GM23338 (cell line): ENCODE measurements at regions not wholly inside any gene's neighbourhood (a gene's known extent, or its start where the extent isn't known, plus 50 kb on each side); places are given as distances from the start of the nearest gene placed in this dataset.

Experiments
- ATAC-seq: fragments of 200-7000 bp; cut with Tn5 transposase; 3 replicates; pipeline ENCODE4 v1.9.1; 2020
- DNase-seq: peaks from one replicate; pipeline ENCODE4 v3.0.0-alpha.2; 2015; ENCODE audit warnings: low spot score
- H2AFZ ChIP-seq: fragments of 200-600 bp; sonication (generic); 2 replicates; pipeline ENCODE4 v1.8.0; 2016; ENCODE audit warnings: antibody characterized with exemption, mild to moderate bottlenecking, moderate library complexity
- H3F3A ChIP-seq: fragments of 200-600 bp; sonication (generic); replicated peaks from 2 replicates; pipeline ENCODE4 v1.8.0; 2017; ENCODE audit warnings: antibody characterized with exemption, mixed run types, low read depth
- H3K27ac ChIP-seq: fragments of 200-600 bp; sonication (generic); 2 replicates; pipeline ENCODE4 v1.6.1; 2016; ENCODE audit warnings: low read depth
- H3K27me3 ChIP-seq: fragments of 200-600 bp; sonication (generic); 2 replicates; pipeline ENCODE4 v1.8.0; 2016; ENCODE audit warnings: mild to moderate bottlenecking, mixed run types, moderate library complexity; ENCODE audit not compliant: insufficient read depth
- H3K36me3 ChIP-seq: fragments of 200-600 bp; sonication (generic); 2 replicates; pipeline ENCODE4 v1.8.0; 2016; ENCODE audit warnings: mild to moderate bottlenecking; ENCODE audit not compliant: insufficient read depth
- H3K4me1 ChIP-seq: fragments of 200-600 bp; sonication (generic); 2 replicates; pipeline ENCODE4 v1.8.0; 2016; ENCODE audit warnings: mild to moderate bottlenecking, moderate library complexity; ENCODE audit not compliant: insufficient read depth
- H3K4me2 ChIP-seq: fragments of 200-600 bp; sonication (generic); 2 replicates; pipeline ENCODE4 v1.7.1; 2017; ENCODE audit warnings: mixed run types
- H3K4me3 ChIP-seq: fragments of 200-600 bp; sonication (generic); 2 replicates; pipeline ENCODE4 v1.6.1; 2016; ENCODE audit warnings: mixed run types
- H3K79me2 ChIP-seq: fragments of 200-600 bp; sonication (generic); replicated peaks from 2 replicates; pipeline ENCODE4 v1.8.0; 2017; ENCODE audit warnings: mild to moderate bottlenecking; ENCODE audit not compliant: insufficient read depth
- H3K9me2 ChIP-seq: fragments of 200-600 bp; sonication (generic); 2 replicates; pipeline ENCODE4 v1.8.0; 2017; ENCODE audit not compliant: insufficient read depth
- H4K20me1 ChIP-seq: fragments of 200-600 bp; sonication (generic); replicated peaks from 2 replicates; pipeline ENCODE4 v1.8.0; 2017; ENCODE audit warnings: mild to moderate bottlenecking; ENCODE audit not compliant: insufficient read depth
- H3K27ac Mint-ChIP-seq: 2 replicates; pipeline ENCODE4 v1.8.0; 2020; ENCODE audit warnings: inconsistent platforms, mild to moderate bottlenecking, moderate library complexity, mixed read lengths
- H3K27me3 Mint-ChIP-seq: 3 replicates; pipeline ENCODE4 v1.8.0; 2022; ENCODE audit warnings: low read depth, mild to moderate bottlenecking, moderate library complexity, mixed read lengths, inconsistent platforms; ENCODE audit not compliant: insufficient read depth, poor library complexity
- H3K36me3 Mint-ChIP-seq: 3 replicates; pipeline ENCODE4 v1.8.0; 2021; ENCODE audit warnings: low read depth, mild to moderate bottlenecking, inconsistent platforms, moderate library complexity, mixed read lengths
- H3K4me1 Mint-ChIP-seq: 3 replicates; pipeline ENCODE4 v1.8.0; 2020; ENCODE audit warnings: mild to moderate bottlenecking, inconsistent platforms, mixed read lengths
- H3K4me3 Mint-ChIP-seq: 3 replicates; pipeline ENCODE4 v1.8.0; 2021; ENCODE audit warnings: moderate library complexity, mild to moderate bottlenecking, inconsistent platforms, mixed read lengths
- H3K9me3 Mint-ChIP-seq: 3 replicates; pipeline ENCODE4 v1.8.0; 2020; ENCODE audit warnings: moderate library complexity, mild to moderate bottlenecking, inconsistent platforms, mixed read lengths
- CREB1 ChIP-seq: fragments of 250-450 bp; sonication (Bioruptor Pico); IDR thresholded peaks from 2 replicates; pipeline ENCODE4 v1.5.0; 2020; ENCODE audit warnings: low read depth, mild to moderate bottlenecking, moderate library complexity
- ETS1 ChIP-seq: IDR thresholded peaks from 2 replicates; pipeline ENCODE4 v1.6.1; 2016; ENCODE audit warnings: antibody characterized with exemption
- EZH2phosphoT487 ChIP-seq: fragments of 200-600 bp; sonication (generic); IDR thresholded peaks from one replicate; pipeline ENCODE4 v1.8.1; 2018; ENCODE audit warnings: antibody characterized with exemption; ENCODE audit not compliant: unreplicated experiment
- JUNB ChIP-seq: IDR thresholded peaks from one replicate; pipeline ENCODE4 v1.6.1; 2016; ENCODE audit warnings: antibody characterized with exemption; ENCODE audit not compliant: unreplicated experiment
- NANOG ChIP-seq: IDR thresholded peaks from 2 replicates; pipeline ENCODE4 v1.6.1; 2016; ENCODE audit warnings: antibody characterized with exemption, borderline replicate concordance
- POLR2AphosphoS5 ChIP-seq: IDR thresholded peaks from 2 replicates; pipeline ENCODE4 v1.6.1; 2016; ENCODE audit warnings: antibody characterized with exemption, low read depth
- REST ChIP-seq: IDR thresholded peaks from one replicate; pipeline ENCODE4 v1.6.1; 2018; ENCODE audit warnings: antibody characterized with exemption; ENCODE audit not compliant: unreplicated experiment
- STAT1 ChIP-seq: IDR thresholded peaks from one replicate; pipeline ENCODE4 v1.6.1; 2016; ENCODE audit warnings: antibody characterized with exemption; ENCODE audit not compliant: unreplicated experiment
- ZNF114 ChIP-seq: fragments of 250-450 bp; sonication (Bioruptor Pico); IDR thresholded peaks from 2 replicates; pipeline ENCODE4 v1.5.0; 2020; ENCODE audit warnings: mild to moderate bottlenecking, moderate library complexity
- ZNF331 ChIP-seq: fragments of 250-450 bp; sonication (Bioruptor Pico); IDR thresholded peaks from 2 replicates; pipeline ENCODE4 v1.5.0; 2020; ENCODE audit warnings: low read depth, mild to moderate bottlenecking, moderate library complexity
- ZNF462 ChIP-seq: fragments of 250-450 bp; sonication (Bioruptor Pico); IDR thresholded peaks from 2 replicates; pipeline ENCODE4 v1.5.0; 2020; ENCODE audit warnings: mild to moderate bottlenecking, moderate library complexity

GRCh38 chr5:175124251-175124813, 319.6 kb downstream of the DRD1 start (continued):
- TF ChIP-seq ETS1 (no peak), REST (no peak), STAT1 (no peak), EZH2phosphoT487 (no peak), ZNF331 (no peak), POLR2AphosphoS5 (no peak), CREB1 (no peak)

GRCh38 chr5:175123542-175123941, 320.4 kb downstream of the DRD1 start:
- no peak overlapping the region for H3K27ac ChIP-seq
- peaks cover 4% of the 10 kb centered on the region for H3K27me3 Mint-ChIP-seq
- no peak overlapping the region for H2AFZ ChIP-seq
- peaks cover 9% of the 10 kb centered on the region for H3K4me1 ChIP-seq
- no peaks in the 10 kb centered on the region for H3K79me2 ChIP-seq
- no peak for ATAC-seq
- H3K4me3 Mint-ChIP-seq = no peak overlapping the region
- H3K36me3 ChIP-seq = no peaks in the 10 kb centered on the region; the same call in 1 of the 2 replicates
- DNase-seq = no peak
- no peak overlapping the region for H3K4me2 ChIP-seq
- peaks cover 12% of the 10 kb centered on the region for H3K4me1 Mint-ChIP-seq
- no peaks in the 10 kb centered on the region for H4K20me1 ChIP-seq
- no peaks in the 10 kb centered on the region for H3K9me2 ChIP-seq
- H3K36me3 Mint-ChIP-seq = peaks cover 3% of the 10 kb centered on the region
- H3K27ac Mint-ChIP-seq = no peak overlapping the region
- no peaks in the 10 kb centered on the region for H3F3A ChIP-seq
- H3K27me3 ChIP-seq = no peaks in the 10 kb centered on the region
- H3K9me3 Mint-ChIP-seq = peaks cover 15% of the 10 kb centered on the region; the same call in 2 of the 3 replicates
- H3K4me3 ChIP-seq = no peak overlapping the region
- TF ChIP-seq STAT1 (no peak), ZNF331 (no peak), POLR2AphosphoS5 (no peak), JUNB (no peak), ZNF462 (CRISPR knock-in tag) (no peak), REST (no peak), ZNF114 (CRISPR knock-in tag) (no peak), EZH2phosphoT487 (no peak), NANOG (no peak)
